HG03135 (cell line): ENCODE measurements at regions not wholly inside any gene's neighbourhood (a gene's known extent, or its start where the extent isn't known, plus 50 kb on each side); places are given as distances from the start of the nearest gene placed in this dataset.

Experiments
- ATAC-seq: cut with Tn5 transposase; IDR thresholded peaks from one replicate; pipeline ENCODE4 v1.9.1; 2021; ENCODE audit warnings: mild to moderate bottlenecking, moderate library complexity; ENCODE audit not compliant: unreplicated experiment

DNA sequence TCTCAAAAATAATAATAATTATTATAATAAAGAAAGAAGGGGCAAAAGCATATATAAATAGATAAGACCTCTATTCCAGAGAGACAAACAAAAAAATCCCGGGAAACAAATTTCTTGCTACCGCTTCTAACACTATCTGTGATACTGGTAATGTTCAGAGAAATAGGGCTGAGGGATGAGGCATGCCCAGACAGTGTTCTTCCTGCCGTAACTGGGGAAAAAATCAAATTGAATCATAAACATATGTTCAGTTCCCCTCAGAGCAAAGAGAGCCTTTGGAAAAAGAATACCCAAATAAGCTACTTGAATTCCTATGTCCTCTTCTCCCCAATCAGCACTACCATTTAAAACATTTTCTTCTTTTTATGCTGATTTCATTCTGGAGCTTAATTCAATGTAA is 688.0 kb downstream of the KCNJ2 start:
- no peak for ATAC-seq

- no peak for ATAC-seq
Observed at GRCh38 chr17:70859829-70860228, 690.5 kb downstream of the KCNJ2 start.

DNA sequence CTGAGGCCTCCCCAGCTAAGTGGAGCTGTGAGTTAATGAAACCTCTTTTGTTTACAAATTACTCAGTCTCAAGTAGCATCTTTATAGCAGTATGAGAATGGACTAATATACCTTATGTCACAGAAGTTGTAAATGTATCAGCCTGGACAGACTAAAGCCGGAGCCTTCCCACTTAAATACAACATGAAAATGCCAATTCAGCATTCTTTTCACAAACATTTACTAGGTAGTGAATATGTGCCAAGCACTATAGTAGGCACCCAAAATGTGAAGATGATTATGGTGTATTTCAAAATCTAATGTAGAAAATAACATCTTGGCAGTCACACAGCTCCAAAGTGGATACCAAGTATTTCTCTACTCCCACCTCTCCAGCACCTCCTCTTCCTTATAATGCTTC is 693.0 kb downstream of the KCNJ2 start:
- no peak for ATAC-seq

- no peak for ATAC-seq
Observed at GRCh38 chr17:70863436-70864248, 694.3 kb downstream of the KCNJ2 start.

DNA sequence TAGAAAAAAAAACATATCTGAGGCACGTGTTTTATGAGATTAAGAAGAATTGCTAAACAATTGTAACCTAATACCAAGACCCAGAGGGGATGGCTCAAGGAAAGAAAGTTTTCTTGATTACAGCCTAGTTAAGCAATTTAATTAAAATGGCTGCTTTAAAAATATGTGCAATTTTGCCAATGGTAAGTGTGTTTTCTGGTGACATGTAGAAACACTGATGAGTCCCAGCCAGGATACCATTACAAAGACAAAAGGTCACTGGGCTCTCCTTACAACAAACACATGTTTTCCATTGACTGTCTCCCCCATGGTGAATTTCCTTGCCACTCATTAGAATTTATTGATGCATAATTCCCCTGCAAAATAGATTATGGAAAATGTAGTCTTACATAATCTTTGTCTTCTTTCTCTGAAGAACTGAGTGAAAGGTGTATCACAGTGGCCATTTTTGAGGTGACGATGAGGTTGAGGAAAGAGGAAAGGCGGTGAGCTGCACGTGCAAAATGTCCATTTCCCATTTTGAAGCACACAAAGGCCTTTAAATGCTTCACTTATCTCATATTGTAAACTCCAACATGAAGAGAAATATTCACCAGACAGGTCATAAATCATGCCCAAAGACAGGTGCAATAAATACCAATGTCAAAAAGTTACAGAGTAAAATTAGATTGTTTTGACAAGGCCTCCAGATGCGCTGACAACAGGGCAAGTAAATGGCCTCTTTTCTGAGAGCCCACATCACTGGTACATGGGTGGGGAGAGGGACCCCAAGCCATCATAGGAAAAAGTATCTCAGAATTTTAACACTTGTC is 696.9 kb downstream of the KCNJ2 start:
- ATAC-seq = no peak

DNA sequence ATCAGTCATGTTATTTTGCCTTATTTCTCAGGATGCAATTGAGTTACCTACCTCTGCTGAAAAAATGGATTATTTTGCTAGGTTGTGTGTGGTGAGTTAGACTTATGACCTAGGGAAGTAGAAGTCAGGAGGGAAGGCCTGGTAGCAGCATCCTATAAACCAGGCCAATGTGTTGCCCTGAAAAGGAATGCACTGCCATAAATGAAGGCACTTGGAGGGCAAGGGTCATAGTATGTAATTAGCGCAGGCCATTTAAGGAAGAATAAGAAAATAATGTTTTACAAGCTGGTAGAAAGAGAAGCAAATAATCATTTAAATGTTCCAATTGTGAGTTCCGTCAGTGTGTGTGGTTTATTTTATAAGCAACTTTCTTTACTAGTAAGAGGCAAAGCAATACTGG is 698.8 kb downstream of the KCNJ2 start:
- ATAC-seq = no peak

GRCh38 chr17:70869402-70870085 is 700.2 kb downstream of the KCNJ2 start:
- no peak for ATAC-seq

DNA sequence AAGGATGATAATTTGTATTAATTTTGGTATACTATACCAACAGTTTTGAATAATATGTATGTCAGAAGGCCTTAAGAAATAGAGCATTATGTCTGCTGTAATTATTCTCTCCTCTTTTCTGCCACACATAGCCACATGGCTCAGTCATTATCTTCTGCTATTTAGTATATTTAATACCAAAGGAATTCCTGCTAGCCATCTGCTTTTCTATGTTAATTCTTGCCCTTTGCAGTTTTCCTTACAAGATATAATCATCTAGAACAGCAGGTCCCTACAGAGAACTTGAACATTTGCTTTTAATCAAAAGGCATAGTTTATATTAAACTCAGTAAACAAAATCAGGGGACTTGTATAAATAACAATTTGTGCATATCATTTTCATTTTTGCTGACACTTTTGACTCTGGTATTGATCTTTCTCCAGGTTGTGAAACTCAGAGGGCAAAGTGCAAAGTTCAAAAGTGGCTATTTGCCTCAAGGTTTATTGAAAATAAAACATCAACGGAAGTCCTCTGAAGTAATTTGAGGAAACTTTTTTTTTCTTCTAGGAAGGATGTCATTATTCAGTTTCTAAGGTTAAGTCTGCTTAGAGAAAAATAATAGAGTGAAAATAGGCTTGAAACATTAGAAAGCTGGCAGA is 702.0 kb downstream of the KCNJ2 start:
- ATAC-seq = no peak

DNA sequence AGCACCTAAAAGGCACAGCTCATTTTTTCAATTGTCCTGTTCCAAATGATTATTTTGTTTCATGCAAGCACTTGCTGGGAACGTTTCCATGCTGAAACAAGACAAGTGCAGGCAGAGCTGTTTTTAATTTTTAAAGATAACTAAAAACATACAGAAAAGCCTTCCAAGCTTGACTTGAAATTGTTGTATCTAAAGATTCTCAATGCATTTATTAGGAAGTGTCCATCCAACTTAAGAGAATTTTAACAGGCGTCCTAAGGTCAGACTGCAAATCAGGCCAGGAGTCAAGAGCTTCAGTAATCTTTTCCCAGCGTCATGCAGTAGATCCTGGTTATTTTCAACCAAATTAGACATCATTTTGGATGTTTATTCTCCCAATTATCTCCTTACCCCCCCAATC is 702.8 kb downstream of the KCNJ2 start:
- ATAC-seq = no peak

DNA sequence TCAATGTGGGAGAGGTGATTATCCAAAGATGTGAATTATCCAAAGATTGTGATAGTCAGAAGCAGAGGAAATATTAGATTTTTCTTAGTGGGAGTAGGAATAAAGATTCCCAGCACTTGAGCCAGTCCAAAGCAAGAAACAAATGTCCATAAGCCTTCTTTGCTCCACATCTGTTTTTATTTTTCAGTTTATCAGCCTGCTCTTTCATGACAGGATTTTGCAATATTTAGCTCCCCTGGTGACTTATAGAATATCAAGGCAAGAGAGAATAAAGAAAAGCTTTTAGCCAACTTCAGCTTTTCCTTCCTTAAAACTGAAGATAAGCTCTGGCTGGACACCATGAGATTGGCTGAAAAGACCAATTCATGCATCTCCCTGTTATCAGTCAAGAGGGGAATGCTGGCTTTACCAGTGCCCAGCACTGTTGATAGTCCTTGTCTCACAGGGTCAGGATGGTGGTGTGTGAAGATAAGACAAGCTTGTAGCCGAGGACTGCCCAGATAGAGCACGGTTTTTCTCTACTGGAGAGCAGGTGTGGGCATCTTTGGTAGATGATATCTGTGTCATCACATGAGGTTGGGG is 706.5 kb downstream of the KCNJ2 start:
- no peak for ATAC-seq

GRCh38 chr17:70878879-70879278 is 709.5 kb downstream of the KCNJ2 start:
- no peak for ATAC-seq

- ATAC-seq = no peak
Observed at GRCh38 chr17:70879401-70879800, 710.1 kb downstream of the KCNJ2 start.

DNA sequence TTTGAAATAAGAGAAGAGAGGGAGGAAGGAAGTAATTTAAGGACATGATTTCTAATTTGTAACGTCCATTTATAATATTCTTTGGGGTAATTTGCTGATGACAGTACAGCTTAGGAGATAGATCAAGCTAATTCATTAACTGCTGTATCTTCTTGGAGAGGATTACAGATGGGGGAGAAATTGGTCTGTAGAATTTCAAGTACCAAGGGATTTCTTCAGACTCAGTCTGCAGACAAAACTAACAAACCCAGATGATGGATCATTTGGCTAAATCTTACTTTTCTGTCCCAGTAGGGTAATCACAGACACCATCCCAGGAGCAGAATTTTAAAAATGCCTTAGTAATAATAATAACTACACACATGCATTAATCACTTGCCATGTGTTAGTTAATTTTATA is 711.8 kb downstream of the KCNJ2 start:
- ATAC-seq = no peak

DNA sequence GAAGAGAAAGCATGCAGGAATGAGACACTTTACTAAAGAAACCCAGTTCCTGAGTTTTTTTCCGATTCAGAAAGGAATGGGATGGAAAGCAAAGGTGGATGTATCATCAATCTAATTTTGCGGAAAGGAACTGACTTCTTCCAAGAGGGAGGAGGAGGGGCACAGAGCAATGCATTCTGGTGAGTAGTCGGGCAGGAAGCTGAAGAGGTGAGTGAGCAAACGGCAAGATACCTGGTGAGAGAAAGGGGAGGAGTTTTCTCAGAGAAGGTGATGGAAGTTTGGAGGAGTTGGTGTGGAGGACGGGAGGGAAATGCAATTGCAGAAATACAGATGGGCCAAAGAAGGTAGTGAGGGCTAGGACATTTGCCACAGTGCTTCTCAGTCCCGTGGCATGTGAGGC is 713.2 kb downstream of the KCNJ2 start:
- no peak for ATAC-seq

DNA sequence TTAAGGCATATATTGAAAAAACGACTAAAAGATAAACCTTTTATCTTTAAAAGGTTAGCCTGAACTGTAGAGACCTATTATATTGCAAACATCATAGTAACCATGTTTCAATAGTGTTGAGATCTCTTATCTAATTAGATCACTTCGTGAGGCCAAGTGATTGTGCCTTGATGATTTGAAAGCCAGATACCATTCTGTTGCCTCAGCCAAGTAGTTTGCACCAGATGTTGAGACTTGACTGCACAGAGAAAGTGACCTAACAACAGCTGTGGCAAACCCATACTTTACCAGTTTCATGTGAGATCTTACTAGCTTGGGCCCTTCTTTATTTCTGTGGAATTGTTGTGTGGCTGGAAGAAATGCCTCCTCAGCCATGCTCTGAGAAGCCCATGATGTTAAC is 717.3 kb downstream of the KCNJ2 start:
- ATAC-seq = no peak

DNA sequence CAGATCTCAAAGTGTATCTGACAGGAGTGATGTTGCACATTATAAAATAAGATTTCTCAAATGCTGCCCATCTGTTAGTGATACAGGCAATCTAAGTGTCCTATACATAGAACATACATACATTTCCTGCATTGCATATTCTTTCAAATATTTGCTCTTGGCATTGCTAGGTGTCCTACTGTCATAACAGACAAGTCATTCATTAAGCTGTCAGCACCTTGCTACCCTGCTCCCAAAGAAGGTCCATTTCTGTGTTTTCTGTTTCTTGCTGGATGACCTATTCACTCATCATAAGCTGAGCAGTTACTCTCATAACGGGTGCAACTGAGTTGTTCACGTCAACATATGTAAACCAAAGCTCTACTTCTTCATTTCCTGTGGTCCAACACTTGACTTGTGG is 719.0 kb downstream of the KCNJ2 start:
- no peak for ATAC-seq

DNA sequence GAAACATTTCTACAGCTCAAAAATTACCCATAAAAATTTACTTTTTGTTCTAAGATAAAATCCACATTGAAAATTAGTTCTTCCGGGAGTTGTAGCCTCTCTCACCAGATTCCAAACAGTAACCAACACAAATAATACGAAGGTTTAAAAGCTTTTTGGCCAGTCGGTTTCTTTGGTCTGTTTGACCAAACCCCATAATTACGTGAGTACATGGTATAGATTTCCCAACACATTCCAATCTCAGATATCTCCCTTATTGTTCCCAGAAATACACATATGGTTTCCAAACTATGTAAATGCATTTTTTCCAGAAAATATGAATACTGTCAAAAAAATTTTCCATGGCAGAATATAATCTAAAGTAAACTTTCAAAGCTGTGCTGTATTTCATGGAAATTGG is 722.0 kb downstream of the KCNJ2 start:
- no peak for ATAC-seq

GRCh38 chr17:70892527-70892926 is 723.2 kb downstream of the KCNJ2 start:
- no peak for ATAC-seq

DNA sequence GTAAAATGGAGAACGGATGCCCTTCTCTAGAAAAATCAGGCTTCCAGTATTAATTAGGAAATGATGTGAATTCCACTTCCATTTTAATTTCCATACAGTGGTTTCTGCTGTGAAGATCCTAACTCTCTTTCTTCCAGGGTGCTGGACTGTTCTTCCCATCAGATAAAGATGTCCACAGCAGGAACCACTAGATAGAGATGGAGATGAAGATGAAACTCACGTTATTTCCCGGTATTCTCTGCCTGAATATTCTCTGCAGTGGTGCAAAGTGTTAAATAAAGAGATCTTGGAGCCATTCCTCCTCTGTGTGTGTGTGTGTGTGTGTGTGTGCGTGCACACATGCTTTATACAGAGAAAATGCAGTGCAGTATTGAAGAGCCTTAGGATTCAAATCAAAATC is 727.5 kb downstream of the KCNJ2 start:
- ATAC-seq = no peak

DNA sequence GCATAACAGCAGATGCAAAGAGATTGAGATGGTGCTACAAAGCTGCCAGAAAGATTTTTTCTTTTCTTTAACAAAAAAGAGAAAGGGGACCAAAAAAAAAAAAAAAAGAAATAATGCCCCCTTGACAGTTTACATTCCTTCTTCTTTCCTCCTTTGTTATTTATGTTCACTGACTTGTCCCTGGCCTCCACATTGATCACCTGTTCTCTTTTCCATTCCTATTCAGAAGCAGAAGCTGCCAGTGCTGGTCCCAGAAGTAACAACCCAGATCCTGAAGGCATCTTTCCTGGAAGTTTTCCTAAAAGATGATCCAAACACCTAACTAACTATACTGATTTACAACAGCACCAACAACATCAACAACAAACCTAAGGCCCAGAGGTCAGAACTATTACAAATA is 728.1 kb downstream of the KCNJ2 start:
- ATAC-seq = no peak

DNA sequence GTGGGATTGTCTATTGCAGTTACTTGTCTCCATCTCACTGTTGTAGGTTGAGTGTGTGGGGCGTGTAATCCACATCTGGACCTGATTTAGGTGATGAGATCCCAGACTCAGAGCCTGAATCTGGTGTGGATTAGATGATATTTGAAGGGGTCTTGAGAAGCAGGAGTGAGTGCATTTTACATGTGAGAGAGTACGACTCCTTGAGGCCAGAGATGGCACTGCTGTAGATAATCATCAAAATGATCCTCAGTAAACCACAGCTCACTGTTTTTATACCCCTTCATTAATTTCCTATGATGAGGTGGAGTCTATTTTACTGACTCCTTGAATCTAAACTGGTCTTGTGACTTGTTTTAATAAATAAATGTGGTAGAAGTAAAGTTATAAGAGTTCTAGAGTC is 732.5 kb downstream of the KCNJ2 start:
- no peak for ATAC-seq
